ENCODE measurements at regions not wholly inside any gene's neighbourhood (a gene's known extent, or its start where the extent isn't known, plus 50 kb on each side); places are given as distances from the start of the nearest gene placed in this dataset.

DNA sequence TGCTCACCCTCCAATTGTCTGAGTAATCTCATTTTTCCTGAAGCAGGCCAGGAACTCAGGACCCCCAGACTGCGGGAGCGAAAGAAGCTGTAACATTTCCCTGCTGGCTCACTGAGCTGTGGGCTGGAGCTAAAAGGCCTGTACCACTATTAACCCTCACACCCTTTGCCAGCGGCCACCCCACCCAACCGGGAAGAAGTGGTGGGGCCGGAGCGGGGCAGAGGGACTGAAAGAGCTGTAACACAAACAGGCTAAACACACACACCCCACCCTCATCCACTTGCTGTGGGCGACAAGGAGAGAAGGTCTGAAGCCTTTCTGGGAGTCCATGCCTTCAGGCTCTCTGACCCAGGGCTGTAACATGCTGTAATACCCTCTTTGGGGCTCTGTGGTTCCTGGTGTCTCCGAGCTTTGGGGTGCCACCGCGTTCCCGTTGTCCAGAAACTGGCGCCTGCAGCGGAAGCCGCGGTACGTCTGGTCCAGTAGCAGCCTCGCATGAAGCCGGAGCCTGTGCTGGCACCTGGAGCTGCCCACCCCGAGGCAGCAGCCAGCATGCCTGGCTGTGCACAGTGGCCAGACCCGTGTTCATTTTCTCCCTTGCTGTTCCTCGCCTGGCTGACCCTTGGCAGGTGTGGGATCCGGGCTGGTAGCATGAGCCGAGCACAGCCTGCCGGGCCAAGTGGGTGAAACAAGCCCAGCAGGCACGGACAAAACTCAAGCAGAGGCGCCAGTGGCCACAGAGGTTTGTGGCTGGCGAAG is 345.5 kb upstream of the MGAT4C start:
- CTCF ChIA-PET, result no interaction called here
- POLR2A ChIA-PET, result no interaction called here
- no peak for TF ChIP-seq FOXA1 (IDR thresholded peaks at IDR 0.05)
- no peak for TF ChIP-seq SP1 (IDR thresholded peaks at IDR 0.05)
- TF ChIP-seq FOXM1 (IDR thresholded peaks at IDR 0.05; ENCODE audit: borderline replicate concordance), result no peak
- TF ChIP-seq TARDBP (IDR thresholded peaks at IDR 0.05), result no peak
- no peak for TF ChIP-seq ARNT (IDR thresholded peaks at IDR 0.05)
- no peak for TF ChIP-seq L3MBTL2 (conservative IDR thresholded peaks at IDR 0.05)
- TF ChIP-seq, protein P1, sequence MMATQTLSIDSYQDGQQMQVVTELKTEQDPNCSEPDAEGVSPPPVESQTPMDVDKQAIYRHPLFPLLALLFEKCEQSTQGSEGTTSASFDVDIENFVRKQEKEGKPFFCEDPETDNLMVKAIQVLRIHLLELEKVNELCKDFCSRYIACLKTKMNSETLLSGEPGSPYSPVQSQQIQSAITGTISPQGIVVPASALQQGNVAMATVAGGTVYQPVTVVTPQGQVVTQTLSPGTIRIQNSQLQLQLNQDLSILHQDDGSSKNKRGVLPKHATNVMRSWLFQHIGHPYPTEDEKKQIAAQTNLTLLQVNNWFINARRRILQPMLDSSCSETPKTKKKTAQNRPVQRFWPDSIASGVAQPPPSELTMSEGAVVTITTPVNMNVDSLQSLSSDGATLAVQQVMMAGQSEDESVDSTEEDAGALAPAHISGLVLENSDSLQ (IDR thresholded peaks at IDR 0.05), result no peak
- TF ChIP-seq LEF1 (IDR thresholded peaks at IDR 0.05; ENCODE audit: borderline replicate concordance), result no peak
- TF ChIP-seq SUZ12 (IDR thresholded peaks at IDR 0.05), result no peak
- no peak for TF ChIP-seq CTBP1 (IDR thresholded peaks at IDR 0.05; ENCODE audit: borderline replicate concordance)
- no peak for TF ChIP-seq NFRKB (IDR thresholded peaks at IDR 0.05)
- DNase-seq (ENCODE audit: extremely low spot score), result no peak

- no peak for DNase-seq (ENCODE audit: extremely low spot score)
- CTCF ChIA-PET, result no interaction called here
- POLR2A ChIA-PET, result no interaction called here
- no peak for TF ChIP-seq FOXK2 (IDR thresholded peaks at IDR 0.05)
- TF ChIP-seq SUZ12 (IDR thresholded peaks at IDR 0.05), result no peak
- TF ChIP-seq ZNF384 (IDR thresholded peaks at IDR 0.05), result no peak
- TF ChIP-seq L3MBTL2 (conservative IDR thresholded peaks at IDR 0.05), result no peak
- TF ChIP-seq, protein P1 (IDR thresholded peaks at IDR 0.05), result no peak
- no peak for TF ChIP-seq ARNT (IDR thresholded peaks at IDR 0.05)
- no peak for TF ChIP-seq HDGF (IDR thresholded peaks at IDR 0.05; ENCODE audit: borderline replicate concordance)
- TF ChIP-seq NFRKB (IDR thresholded peaks at IDR 0.05), result no peak
- no peak for TF ChIP-seq ELF4 (IDR thresholded peaks at IDR 0.05)
- no peak for TF ChIP-seq FOXM1 (IDR thresholded peaks at IDR 0.05; ENCODE audit: borderline replicate concordance)
- no peak for TF ChIP-seq TARDBP (IDR thresholded peaks at IDR 0.05)
- no peak for TF ChIP-seq BHLHE40 (IDR thresholded peaks at IDR 0.05; ENCODE audit: borderline replicate concordance)
- TF ChIP-seq LEF1 (IDR thresholded peaks at IDR 0.05; ENCODE audit: borderline replicate concordance), result no peak
- no peak for TF ChIP-seq FOXA1 (IDR thresholded peaks at IDR 0.05)
- TF ChIP-seq CTBP1 (IDR thresholded peaks at IDR 0.05; ENCODE audit: borderline replicate concordance), result no peak
- TF ChIP-seq SP1 (IDR thresholded peaks at IDR 0.05), result no peak
Observed at GRCh38 chr12:86600664-86601231, 344.6 kb upstream of the MGAT4C start.

DNA sequence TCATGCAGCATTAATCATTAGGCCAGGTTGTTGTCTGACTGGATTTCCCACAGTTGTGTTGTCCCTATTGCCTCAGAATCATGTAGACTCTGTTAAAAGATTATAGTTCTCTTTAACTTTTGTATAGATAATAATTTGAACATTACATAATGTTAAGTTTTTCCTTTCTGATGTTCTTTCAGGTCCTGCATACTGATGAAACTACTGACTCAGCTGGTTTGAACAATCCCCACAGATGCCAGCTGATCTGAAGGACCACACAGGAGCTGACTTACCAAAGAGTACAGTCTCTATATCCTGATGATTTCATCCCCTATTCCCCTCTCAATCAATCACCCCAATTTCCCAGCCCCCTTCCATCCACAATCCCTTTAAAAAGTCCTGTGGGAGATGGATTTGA is 341.2 kb upstream of the MGAT4C start:
- no peak for DNase-seq (ENCODE audit: extremely low spot score)
- ChIA-PET POLR2A (no interaction called here), CTCF (interaction anchor here (0.6 kb wide), 1 partner anchor 1768 kb away, joined by 3 read pairs; no protein-coding TSS in a partner anchor)
- TF ChIP-seq SUZ12 (IDR thresholded peaks at IDR 0.05) (no peak), FOXK2 (IDR thresholded peaks at IDR 0.05) (no peak), SP1 (IDR thresholded peaks at IDR 0.05) (no peak), LEF1 (IDR thresholded peaks at IDR 0.05; ENCODE audit: borderline replicate concordance) (no peak), ZNF384 (IDR thresholded peaks at IDR 0.05) (no peak), NFRKB (IDR thresholded peaks at IDR 0.05) (no peak), ELF4 (IDR thresholded peaks at IDR 0.05) (no peak)

GRCh38 chr12:86590296-86590695 is 334.1 kb upstream of the MGAT4C start:
- ChIA-PET CTCF (no interaction called here), POLR2A (no interaction called here)
- TF ChIP-seq TARDBP (IDR thresholded peaks at IDR 0.05) (no peak), ARNT (IDR thresholded peaks at IDR 0.05) (no peak), LEF1 (IDR thresholded peaks at IDR 0.05; ENCODE audit: borderline replicate concordance) (no peak), ELF4 (IDR thresholded peaks at IDR 0.05) (no peak), HDGF (IDR thresholded peaks at IDR 0.05; ENCODE audit: borderline replicate concordance) (no peak), FOXK2 (IDR thresholded peaks at IDR 0.05) (no peak), FOXM1 (IDR thresholded peaks at IDR 0.05; ENCODE audit: borderline replicate concordance) (no peak), BHLHE40 (IDR thresholded peaks at IDR 0.05; ENCODE audit: borderline replicate concordance) (no peak), SUZ12 (IDR thresholded peaks at IDR 0.05) (no peak), NFRKB (IDR thresholded peaks at IDR 0.05) (no peak), FOXA1 (IDR thresholded peaks at IDR 0.05) (no peak), L3MBTL2 (conservative IDR thresholded peaks at IDR 0.05) (no peak), SP1 (IDR thresholded peaks at IDR 0.05) (no peak), ZNF384 (IDR thresholded peaks at IDR 0.05) (no peak), CTBP1 (IDR thresholded peaks at IDR 0.05; ENCODE audit: borderline replicate concordance) (no peak)
- TF ChIP-seq, protein P1 (IDR thresholded peaks at IDR 0.05), result no peak
- DNase-seq (ENCODE audit: extremely low spot score), result no peak

DNA sequence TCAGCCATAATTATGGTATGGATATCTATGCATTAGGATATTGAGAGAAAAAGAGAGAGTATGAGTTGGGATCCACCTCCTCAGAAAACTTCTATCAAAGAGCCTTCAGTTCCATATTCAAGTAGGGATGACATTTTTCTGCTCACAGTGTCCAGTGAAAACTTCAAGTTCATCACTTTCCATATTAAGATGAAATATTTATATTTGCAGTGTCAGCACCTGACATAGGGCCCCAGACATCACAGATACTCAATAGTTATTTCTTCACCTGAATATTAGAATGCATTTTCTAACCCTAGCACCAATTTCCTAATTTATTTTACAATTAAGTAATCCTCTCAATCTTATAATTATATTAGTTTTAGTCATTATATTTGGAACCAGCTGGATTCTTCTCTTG is 318.0 kb upstream of the MGAT4C start:
- TF ChIP-seq SP1 (IDR thresholded peaks at IDR 0.05) (no peak), FOXM1 (IDR thresholded peaks at IDR 0.05; ENCODE audit: borderline replicate concordance) (no peak), CTBP1 (IDR thresholded peaks at IDR 0.05; ENCODE audit: borderline replicate concordance) (no peak), SUZ12 (IDR thresholded peaks at IDR 0.05) (no peak), ELF4 (IDR thresholded peaks at IDR 0.05) (no peak), ARNT (IDR thresholded peaks at IDR 0.05) (no peak)
- TF ChIP-seq, protein P1 (IDR thresholded peaks at IDR 0.05), result no peak
- ChIA-PET CTCF (no interaction called here), POLR2A (no interaction called here)
- no peak for DNase-seq (ENCODE audit: extremely low spot score)

Measured in HEK293T (cell line).